IPS-18a (cell line): ENCODE measurements at regions not wholly inside any gene's neighbourhood (a gene's known extent, or its start where the extent isn't known, plus 50 kb on each side); places are given as distances from the start of the nearest gene placed in this dataset.

ENCODE experiments used
- H3K27ac ChIP-seq: one replicate; pipeline ENCODE4 v1.5.1; 2013; ENCODE audit warnings: low read length
- H3K27me3 ChIP-seq: one replicate; pipeline ENCODE4 v1.6.1; 2013; ENCODE audit warnings: mild to moderate bottlenecking, low read length; ENCODE audit not compliant: control insufficient read depth, insufficient read depth
- H3K36me3 ChIP-seq: one replicate; pipeline ENCODE4 v1.6.1; 2013; ENCODE audit warnings: low read depth, low read length; ENCODE audit not compliant: control insufficient read depth
- H3K4me1 ChIP-seq: one replicate; pipeline ENCODE4 v1.6.1; 2013; ENCODE audit warnings: low read depth, low read length; ENCODE audit not compliant: control insufficient read depth
- H3K4me3 ChIP-seq: one replicate; pipeline ENCODE4 v1.5.1; 2013; ENCODE audit warnings: low read length
- H3K9ac ChIP-seq: one replicate; pipeline ENCODE4 v1.6.1; 2013; ENCODE audit warnings: mild to moderate bottlenecking, low read length, moderate library complexity
- H3K9me3 ChIP-seq: one replicate; pipeline ENCODE4 v1.6.1; 2013; ENCODE audit warnings: low read depth, low read length; ENCODE audit not compliant: control insufficient read depth

GRCh38 chr6:167643223-167643622, 183.5 kb upstream of the AFDN start:
- H3K4me1 ChIP-seq: peaks cover 7% of the 10 kb centered on the region
- no peak overlapping the region for H3K9ac ChIP-seq
- H3K27me3 ChIP-seq: no peaks in the 10 kb centered on the region
- H3K27ac ChIP-seq: no peak overlapping the region
- H3K4me3 ChIP-seq: no peak overlapping the region
- H3K9me3 ChIP-seq: no peaks in the 10 kb centered on the region
- no peaks in the 10 kb centered on the region for H3K36me3 ChIP-seq

- H3K4me3 ChIP-seq: no peak overlapping the region
- no peak overlapping the region for H3K9ac ChIP-seq
- peaks cover 7% of the 10 kb centered on the region for H3K4me1 ChIP-seq
- H3K9me3 ChIP-seq: no peaks in the 10 kb centered on the region
- H3K27me3 ChIP-seq: no peaks in the 10 kb centered on the region
- no peaks in the 10 kb centered on the region for H3K36me3 ChIP-seq
- no peak overlapping the region for H3K27ac ChIP-seq
These were observed 183.0 kb upstream of the AFDN start for GRCh38 chr6:167643716-167644115.

GRCh38 chr6:167644412-167645132, 182.1 kb upstream of the AFDN start:
- peaks cover 7% of the 10 kb centered on the region for H3K4me1 ChIP-seq
- H3K27ac ChIP-seq: no peak overlapping the region
- no peaks in the 10 kb centered on the region for H3K9me3 ChIP-seq
- H3K36me3 ChIP-seq: no peaks in the 10 kb centered on the region
- H3K27me3 ChIP-seq: no peaks in the 10 kb centered on the region
- no peak overlapping the region for H3K9ac ChIP-seq
- H3K4me3 ChIP-seq: no peak overlapping the region

DNA sequence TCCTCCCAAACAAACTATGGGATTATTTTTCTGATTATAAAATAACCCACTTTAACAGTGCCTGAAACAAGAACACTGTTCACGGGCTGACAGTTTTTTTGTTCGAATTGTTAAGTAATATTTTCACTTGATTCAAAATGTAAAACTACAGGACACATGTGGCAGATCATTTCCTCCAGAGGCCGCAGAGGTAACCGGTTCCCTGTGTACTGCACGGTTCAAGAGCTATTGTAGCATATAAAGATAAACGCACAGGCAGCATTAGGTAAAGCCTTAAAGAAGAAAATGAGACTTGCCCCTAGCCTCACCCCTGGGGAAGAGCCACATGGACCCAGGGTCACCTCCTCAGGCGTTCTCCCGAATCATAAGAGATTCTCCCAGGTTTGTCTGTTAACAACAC, 181.3 kb upstream of the AFDN start:
- Histone ChIP-seq H3K4me1 (peaks cover 7% of the 10 kb centered on the region), H3K9ac (no peak overlapping the region), H3K9me3 (no peaks in the 10 kb centered on the region), H3K27me3 (no peaks in the 10 kb centered on the region), H3K27ac (no peak overlapping the region), H3K36me3 (no peaks in the 10 kb centered on the region), H3K4me3 (no peak overlapping the region)

DNA sequence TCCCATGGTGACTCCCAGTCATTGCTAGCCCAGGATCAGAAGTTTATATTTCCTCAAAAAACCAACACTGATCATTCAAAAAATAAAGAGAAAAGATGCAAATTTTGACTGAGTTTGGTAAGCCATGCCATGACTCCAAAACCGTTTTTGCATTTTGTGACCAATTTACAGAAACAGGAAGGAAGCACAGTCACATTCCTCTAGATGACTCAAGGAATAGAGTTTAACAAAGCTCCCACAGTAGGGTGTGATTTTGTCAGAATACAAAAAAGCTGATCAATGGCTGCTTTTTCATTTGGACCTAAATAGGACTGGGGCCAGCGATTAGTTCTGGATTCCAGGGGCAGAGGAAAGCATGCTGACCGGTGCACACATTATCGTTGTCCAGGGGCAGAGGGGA, 179.4 kb upstream of the AFDN start:
- H3K27me3 ChIP-seq: no peaks in the 10 kb centered on the region
- no peak overlapping the region for H3K27ac ChIP-seq
- no peaks in the 10 kb centered on the region for H3K9me3 ChIP-seq
- no peak overlapping the region for H3K4me3 ChIP-seq
- H3K4me1 ChIP-seq: peaks cover 8% of the 10 kb centered on the region
- H3K9ac ChIP-seq: no peak overlapping the region
- H3K36me3 ChIP-seq: no peaks in the 10 kb centered on the region

GRCh38 chr6:167647737-167648470, 178.8 kb upstream of the AFDN start:
- no peak overlapping the region for H3K9ac ChIP-seq
- H3K9me3 ChIP-seq: no peaks in the 10 kb centered on the region
- no peak overlapping the region for H3K4me3 ChIP-seq
- H3K27ac ChIP-seq: no peak overlapping the region
- H3K4me1 ChIP-seq: peaks cover 11% of the 10 kb centered on the region
- no peaks in the 10 kb centered on the region for H3K36me3 ChIP-seq
- H3K27me3 ChIP-seq: no peaks in the 10 kb centered on the region

DNA sequence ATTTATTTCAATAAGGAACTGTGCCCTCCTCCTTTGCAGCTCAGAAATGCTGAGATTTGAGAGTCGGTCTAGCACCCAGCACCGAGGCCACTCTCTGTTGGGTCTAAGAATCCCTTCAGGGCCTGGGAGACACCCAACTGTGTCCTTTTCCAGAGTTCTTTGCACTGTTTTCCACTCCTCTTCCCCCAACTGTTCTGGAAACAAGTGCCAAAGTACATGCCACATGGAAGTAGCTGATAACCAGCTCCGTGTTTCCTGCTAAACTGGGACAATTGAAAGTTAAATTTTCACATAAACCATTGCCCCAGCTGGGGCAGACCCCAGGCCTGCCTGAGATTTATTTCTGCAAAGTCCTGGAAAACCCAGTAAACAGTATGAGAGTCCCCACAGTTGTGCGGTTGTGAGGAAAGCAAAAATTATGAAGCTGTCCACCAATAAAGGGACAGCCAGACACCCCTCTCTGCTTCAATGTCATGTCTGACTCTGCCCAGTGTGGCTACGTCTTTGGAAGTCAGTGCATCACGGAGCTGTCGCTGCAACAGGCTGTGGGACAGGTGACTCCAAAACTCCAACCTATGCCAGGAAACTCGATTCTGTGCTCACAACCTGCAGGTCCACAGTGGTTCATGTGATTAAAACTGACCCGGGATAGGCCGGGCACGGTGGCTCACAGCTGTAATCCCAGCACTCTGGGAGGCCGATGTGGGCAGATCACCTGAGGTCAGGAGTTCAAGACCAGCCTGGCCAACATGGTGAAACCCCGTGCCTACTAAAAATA, 178.0 kb upstream of the AFDN start:
- Histone ChIP-seq H3K4me3 (no peak overlapping the region), H3K9ac (no peak overlapping the region), H3K9me3 (no peaks in the 10 kb centered on the region), H3K27me3 (no peaks in the 10 kb centered on the region), H3K27ac (no peak overlapping the region), H3K36me3 (no peaks in the 10 kb centered on the region), H3K4me1 (peaks cover 7% of the 10 kb centered on the region)

DNA sequence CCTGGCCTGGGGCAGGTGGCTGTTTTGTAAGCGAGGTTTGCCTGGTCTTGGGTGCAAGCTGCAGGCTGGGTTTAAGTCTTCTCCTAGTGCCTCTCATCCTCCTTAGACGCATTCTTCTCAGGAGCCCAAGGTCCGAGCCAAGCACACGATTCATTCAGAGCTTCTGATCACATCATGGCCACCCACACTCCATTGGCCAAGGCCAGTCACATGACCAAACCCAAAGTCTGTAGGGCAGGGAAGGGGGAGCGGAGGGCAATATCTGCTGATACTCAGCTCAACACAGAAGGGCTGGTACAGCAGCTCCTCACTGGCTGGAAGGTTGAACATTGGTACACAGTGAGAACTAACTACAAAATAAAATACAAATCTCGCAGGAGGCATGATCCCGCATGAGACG, 177.2 kb upstream of the AFDN start:
- no peaks in the 10 kb centered on the region for H3K36me3 ChIP-seq
- H3K4me1 ChIP-seq: peaks cover 4% of the 10 kb centered on the region
- H3K4me3 ChIP-seq: no peak overlapping the region
- H3K27ac ChIP-seq: no peak overlapping the region
- no peak overlapping the region for H3K9ac ChIP-seq
- H3K27me3 ChIP-seq: no peaks in the 10 kb centered on the region
- H3K9me3 ChIP-seq: no peaks in the 10 kb centered on the region

DNA sequence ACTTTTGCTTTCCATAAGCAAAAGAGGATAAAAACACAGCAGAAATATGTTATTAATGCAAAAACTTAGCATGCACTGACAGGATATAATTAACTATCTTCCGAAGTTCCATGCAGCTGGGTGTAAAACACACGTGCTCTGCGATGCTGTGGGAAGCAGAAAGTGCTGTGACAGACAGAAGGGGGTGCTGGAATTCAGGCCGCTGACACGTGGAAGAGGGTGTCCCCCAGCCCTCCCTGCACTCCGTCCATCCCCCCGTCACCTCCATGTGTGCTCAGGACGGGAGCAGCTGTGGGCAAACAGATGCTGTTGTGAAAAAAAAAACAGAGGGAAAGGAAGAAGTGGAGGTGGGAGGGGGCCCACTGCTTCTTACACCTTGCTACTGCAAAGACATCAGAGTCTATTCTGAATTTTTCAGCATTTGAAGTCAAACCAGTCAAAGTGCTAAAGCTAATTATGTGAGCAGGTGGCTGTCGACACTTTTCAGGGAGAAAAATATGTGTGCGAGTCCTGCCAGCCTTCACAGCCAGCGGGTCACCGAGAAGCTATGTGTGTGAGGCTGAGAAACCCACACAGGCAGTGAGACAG, 175.9 kb upstream of the AFDN start:
- Histone ChIP-seq H3K9ac (no peak overlapping the region), H3K36me3 (no peaks in the 10 kb centered on the region), H3K9me3 (no peaks in the 10 kb centered on the region), H3K27me3 (no peaks in the 10 kb centered on the region), H3K4me1 (peaks cover 4% of the 10 kb centered on the region), H3K4me3 (no peak overlapping the region), H3K27ac (no peak overlapping the region)

DNA sequence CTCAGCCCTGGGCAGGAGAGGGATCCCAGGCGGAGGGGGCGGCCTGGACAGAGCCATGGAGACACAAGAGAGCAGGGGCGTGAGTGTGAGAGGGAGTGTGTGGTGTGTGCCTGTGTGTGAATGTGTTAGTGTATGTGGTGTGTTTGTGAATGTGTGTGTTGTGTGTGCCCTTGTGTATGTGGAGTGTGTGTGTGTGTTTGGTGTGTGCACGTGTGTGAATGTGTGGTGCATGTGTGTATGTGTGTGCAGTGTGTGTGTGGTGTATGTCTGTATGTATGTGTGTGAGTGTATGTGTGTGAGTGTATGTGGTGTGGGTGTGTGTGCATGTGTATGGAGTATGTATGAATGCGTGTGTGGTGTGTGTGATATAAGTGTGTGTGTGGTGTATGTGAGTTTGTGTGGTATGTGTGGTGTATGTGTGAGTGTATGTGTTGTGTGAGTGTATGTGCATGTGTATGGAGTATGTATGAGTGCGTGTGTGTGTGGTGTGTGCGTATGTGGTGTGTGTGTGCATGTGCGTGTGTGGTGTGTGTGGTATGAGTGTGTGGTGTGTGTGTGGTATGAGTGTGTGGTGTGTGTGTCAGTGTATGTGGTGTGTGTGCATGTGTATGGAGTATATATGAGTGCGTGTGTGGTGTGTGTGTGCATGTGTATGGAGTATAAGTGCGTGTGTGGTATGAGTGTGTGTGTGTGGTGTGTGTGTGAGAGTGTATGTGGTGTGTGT, 175.2 kb upstream of the AFDN start:
- H3K9me3 ChIP-seq: no peaks in the 10 kb centered on the region
- no peak overlapping the region for H3K4me3 ChIP-seq
- no peak overlapping the region for H3K27ac ChIP-seq
- peaks cover 4% of the 10 kb centered on the region for H3K4me1 ChIP-seq
- no peak overlapping the region for H3K9ac ChIP-seq
- no peaks in the 10 kb centered on the region for H3K36me3 ChIP-seq
- no peaks in the 10 kb centered on the region for H3K27me3 ChIP-seq
